Right ventricle myocardium inferior (tissue), 1 donor: ENCODE measurements at regions not wholly inside any gene's neighbourhood (a gene's known extent, or its start where the extent isn't known, plus 50 kb on each side); places are given as distances from the start of the nearest gene placed in this dataset.

Experiments used
- ATAC-seq: fragments of 200-7000 bp; cut with Tn5 transposase; one replicate; pipeline ENCODE4 v1.9.1; 2020; ENCODE audit warnings: mild to moderate bottlenecking, moderate library complexity
- DNase-seq: peaks from one replicate; pipeline ENCODE4 v3.0.0; 2021; ENCODE audit errors: missing footprints
- intact Hi-C: fragments of 100-400 bp; cut with DNase I; formaldehyde crosslinking; loops from one replicate; pipeline ENCODE4 v1.11.0; 2022
- donor health status: DM: no; HTN: yes; CAD: no; lungs with severe emphysema.

DNA sequence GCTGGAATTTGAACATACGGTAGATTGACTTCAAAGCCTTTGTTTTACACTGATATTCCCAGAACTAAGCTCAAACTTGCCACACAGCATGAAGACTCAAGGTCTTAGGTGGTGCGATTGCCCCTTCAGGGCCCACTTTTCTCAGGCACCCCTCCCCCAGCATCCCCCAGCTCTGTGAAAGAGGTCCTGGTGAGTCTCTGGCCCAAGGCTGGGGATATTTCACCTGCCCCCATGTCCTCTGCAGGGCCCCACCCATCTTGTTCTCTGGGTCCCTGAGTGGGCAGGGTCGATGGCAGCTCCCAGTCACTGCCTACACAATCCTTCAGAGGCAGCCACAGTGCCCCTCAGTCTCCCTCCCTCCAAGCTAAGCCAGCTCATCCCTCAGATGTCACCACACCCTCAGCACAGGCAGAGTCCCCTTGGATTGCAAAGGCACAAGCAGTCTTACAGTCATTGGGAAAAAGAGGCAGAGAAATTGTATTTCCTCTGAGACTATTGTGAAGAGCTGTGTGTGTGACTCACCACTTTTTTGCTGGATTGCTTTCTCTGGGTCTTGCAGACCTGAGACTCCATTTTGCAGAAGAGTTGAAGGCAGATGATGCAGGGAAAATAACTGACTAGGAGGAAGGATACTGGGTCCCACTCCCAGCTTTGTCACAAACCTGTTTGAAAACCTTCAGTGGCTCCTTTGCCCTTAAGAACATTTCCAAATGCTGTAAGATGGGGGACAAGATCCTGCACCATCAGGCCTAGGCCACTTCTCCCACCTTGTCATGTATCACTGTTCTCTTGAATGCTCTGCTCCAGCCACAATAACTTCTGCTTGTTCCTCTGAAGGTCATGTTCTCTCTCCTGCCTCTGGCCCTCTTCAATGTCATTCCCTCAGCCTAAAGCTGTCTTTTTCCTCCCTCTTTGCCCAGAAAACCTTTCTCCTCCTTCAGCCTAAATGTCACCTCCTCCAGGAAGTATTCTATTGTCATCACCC, 119.1 kb upstream of the GRIK3 start:
- DNase-seq (no peak), ATAC-seq (no peak)
- intact Hi-C loops, result no loop called here

DNA sequence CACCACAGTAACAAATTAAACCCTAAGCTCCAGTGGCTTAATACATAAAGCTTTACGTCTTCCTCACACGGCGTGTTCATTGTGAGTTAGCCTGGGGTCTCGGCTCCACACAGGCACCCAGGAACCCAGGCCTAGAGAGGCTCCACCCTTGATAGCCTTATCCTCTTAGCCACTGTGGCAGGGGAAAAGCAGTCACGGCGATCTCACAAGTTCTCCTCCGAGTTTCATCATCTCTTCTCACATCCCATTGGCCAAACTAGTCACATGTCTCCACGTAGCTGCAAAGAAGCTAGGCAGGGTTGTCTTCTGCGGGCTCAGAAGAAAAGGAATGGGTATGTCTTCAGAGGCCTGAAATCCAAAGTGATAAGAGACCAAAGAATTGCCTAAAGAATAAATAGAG, 122.3 kb upstream of the GRIK3 start:
- DNase-seq (no peak), ATAC-seq (no peak)
- intact Hi-C loops, result no loop called here

DNA sequence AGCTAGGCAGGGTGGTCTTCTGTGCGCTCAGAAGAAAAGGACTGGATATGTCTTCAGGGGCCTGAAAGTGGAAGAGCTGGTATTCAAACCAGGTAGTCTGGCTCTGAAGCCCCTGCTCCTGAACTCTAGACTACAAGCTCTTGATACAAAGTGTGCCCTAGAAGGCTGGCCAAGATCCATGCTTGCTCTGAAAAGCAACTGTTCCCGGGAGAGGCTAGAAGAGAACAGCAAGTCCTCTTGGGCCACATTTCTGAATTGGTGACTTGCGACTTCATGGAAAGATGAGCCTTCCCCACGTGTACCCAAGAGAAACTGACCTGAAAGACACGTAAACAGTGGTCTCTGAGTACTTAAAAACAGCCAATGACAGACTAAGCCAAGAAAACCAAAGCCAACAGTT, 123.3 kb upstream of the GRIK3 start:
- ATAC-seq (no peak), DNase-seq (no peak)
- intact Hi-C loops, result no loop called here

DNA sequence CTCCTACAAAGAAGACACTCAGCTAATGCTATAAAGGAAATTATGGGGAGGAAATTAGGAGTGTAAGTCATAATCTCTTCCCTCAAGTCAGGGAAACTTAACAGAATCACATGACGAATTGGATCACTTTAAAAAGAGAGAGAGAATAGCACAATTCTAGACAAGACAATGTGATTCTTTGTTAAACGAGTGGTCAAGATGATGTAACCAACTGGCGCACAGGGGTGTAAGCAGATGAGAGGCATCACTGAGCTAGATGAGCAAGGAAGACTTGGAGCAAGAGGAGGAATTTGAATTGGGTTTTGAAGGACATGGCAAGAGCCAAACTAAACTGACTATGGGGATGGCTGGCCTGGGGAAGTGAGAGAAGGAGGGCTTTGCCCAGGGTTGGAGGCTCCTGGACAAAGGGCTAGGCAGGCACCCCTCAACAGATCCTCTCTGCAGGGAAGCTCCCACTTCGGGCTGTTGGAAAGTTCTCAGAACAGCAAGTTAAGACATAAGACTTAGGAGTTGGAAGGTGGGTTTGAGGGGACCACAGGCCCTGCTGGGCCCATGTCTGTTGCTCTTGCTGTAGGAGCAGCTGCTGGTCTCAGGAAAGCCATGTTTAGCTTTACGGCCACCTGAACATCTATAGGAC, 123.9 kb upstream of the GRIK3 start:
- DNase-seq, result no peak
- no peak for ATAC-seq
- intact Hi-C loops, result no loop called here

DNA sequence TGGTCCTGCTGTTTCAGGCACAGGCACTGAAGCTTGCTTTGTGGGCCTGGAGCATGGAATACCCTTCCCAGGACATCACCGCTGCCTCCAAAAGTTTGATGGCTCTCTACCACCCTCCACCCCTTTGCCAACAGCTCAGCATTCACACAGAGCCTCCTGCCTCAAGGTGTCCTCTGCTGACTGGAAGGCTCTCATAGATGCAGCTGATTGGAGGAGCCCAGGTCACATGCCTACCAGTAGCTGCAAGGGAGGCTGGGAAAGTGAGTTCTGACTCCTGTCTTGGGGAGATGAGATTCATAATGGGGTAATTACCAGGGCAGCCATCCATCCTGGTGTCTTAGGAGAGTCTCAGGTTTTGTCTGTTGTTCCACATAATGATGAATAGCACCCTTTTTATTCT, 124.8 kb upstream of the GRIK3 start:
- no peak for DNase-seq
- intact Hi-C loops, result no loop called here

DNA sequence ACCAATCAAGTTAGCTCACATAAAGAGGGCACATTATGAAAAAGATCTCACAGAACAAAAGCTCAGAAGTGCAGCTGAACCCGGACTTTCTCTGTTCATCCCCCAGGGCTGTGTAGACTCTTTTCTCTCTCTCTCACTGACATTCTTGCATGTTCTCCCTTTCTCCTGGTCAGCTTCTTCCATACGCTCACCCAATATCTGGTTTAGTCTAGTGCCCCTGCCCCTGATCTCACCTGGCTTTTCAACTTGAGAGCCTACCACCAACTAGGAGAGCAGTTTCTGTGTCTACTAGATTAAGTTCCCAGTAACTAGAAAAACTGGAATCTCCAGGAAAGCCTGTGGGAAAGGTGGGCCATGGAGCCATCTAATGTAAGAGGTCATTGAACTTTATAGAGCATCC, 126.9 kb upstream of the GRIK3 start:
- intact Hi-C loops, result no loop called here
- ATAC-seq, result no peak
- no peak for DNase-seq

More for the DNA sequence above, 124.8 kb upstream of the GRIK3 start:
- no peak for ATAC-seq

DNA sequence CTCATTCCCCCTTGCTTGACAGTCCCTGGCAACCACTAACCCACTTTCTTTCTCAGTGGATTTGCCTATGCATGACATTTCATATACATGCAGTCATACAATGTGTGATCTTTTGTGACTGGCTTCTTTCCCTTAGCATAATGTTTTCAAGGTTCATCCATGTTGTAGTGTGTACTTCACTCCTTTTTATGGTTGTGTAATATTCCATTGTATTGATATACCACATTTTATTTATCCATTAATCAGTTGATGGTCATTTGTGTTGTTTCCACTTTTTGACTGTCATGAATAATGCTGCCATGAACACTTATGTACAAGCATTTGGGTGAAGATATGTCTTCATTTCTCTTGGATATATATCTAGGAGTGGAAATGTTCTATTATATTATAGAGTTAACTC, 127.7 kb upstream of the GRIK3 start:
- intact Hi-C loops, result no loop called here
- no peak for ATAC-seq

DNA sequence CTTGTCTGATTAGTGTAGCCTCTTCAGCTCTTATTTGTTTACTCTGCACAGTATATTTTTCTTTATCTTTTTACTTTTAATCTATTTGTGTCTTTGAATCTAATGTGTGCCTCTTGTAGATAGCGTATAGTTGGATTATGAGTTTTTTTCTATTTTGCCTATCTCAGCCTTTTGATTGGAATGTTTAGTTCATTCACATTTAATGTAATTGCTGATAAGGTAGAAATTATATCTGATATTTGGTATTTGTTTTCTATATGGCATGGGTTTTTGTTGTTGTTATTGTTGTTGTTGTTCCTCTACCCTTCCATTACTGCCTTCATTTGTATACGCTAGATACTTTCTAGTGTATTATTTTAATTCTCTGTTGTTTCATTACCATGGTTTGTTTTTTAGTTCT, 131.7 kb upstream of the GRIK3 start:
- ATAC-seq (no peak), DNase-seq (no peak)
- intact Hi-C loops, result no loop called here

More for the DNA sequence above, 127.7 kb upstream of the GRIK3 start:
- DNase-seq, result no peak

DNA sequence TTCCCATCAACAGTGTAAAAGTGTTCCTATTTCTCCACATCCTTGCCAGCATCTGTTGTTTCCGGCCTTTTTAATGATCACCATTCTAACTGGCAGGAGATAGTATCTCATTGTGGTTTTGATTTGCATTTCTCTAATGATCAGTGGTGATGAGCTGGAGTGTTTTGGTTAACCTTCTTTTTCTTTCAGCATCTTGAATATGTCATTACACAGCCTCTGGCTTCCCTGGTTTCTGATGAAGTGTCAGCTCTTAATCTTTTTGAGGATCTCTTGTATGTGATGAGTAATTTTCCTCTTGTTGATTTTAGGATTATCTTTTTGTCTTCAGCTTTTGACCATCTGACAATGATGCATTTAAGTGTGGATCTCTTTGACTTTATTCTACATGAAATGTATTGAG, 133.2 kb upstream of the GRIK3 start:
- intact Hi-C loops, result no loop called here
- ATAC-seq (no peak), DNase-seq (no peak)

DNA sequence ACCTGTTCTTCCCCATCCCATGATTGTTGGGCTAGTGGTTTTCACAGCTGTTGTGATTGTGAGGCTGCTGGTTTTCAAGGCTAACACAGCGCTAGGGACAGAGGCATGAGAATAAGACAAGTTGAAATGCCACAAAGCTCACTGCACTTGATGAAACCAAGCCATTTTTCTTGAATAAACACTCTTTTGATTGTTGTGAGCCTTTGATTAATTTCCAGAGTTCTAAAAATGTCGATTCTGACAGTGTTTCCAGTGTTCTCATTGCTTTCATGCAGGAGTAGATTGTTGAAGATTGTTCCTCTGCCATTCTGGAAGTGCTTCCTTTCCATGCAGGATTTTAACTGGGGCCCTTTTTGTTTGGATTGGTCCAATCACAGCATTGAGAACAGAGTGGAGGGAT, 134.9 kb upstream of the GRIK3 start:
- intact Hi-C loops, result no loop called here
- DNase-seq (no peak), ATAC-seq (no peak)

DNA sequence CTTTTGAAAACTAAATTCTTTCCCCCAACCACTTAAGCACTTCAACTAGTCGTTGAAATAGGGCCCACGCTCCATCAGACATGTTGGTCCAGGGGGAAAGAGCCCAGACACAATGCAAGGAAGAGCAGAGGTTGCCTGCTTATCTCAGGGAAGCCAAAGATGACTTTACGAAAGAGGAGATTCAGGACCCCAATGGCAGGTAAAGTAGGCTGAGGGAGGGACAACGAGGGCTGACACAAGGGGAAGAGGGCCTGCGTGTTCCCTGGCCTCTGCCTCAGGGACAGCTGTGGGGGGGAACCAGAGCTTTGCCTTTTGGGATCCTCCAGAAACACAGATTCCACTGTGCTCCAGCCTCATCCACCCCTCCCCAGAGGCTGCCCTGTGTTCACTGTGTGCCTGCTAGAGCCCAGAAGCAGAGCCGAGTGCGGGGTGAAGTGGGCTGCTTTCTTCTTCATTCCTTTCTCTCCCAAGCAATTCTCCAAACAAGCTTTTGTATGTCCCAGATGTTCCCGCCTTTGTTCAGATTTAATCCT, 135.5 kb upstream of the GRIK3 start:
- DNase-seq, result no peak
- intact Hi-C loops, result no loop called here
- ATAC-seq, result no peak

DNA sequence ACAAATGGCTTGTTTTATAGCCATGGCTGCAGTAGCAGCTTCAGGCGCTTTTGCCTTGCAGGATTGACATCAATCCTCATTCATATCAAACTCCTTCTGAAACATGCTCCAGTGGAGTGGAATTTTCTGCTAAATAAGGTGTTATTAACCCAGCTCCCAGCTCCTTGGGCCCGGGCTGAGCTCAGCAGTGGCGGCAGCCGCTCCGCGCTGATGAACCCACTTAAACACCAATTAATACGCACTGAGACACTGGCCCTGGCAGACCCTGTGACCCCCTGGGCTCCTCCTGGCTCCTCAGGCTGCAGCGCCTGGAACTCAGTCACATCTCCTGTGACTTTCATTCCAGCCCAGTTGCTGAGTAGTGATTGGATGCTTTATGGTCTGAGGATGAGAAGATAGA, 137.4 kb upstream of the GRIK3 start:
- DNase-seq, result no peak
- no peak for ATAC-seq
- intact Hi-C loops, result no loop called here

DNA sequence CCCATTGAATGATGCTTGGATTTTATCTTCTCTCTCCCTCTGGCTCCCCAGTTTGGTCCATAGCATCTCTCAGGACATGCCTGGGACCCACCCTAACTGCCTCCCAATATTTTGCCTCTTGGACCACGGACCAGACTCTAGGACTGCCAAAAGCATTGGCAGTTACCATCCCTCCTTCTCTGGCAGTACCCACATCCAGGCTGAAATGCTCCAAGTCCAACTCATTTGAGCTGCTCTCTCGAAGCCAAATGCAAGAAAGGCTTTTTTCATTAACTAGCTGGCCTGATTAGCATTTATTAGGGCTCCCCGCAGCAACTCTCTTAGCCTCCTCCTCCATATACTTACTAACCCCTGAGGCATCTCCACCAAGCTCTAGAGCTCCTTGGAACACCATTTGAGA, 140.0 kb upstream of the GRIK3 start:
- ATAC-seq (no peak), DNase-seq (no peak)
- intact Hi-C loops, result no loop called here

DNA sequence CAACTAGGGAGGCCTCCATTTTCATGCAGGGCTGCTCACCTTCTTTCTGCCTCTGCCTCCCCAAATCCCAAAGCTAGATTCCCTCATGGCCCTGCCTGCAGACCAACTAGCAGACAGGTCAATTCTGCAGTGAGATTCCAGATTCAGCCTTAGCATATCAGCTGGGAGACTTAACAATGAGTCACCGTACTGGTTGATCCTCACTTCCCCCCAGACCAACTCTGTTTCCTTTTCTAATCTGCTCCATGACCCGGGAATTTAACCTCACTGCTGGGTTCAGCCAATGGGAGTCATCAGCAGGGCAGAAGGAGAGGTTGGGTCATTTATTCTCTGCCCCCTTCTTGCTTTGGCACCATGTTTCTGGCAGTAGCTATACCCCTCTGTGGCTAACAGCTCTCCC, 140.6 kb upstream of the GRIK3 start:
- ATAC-seq (no peak), DNase-seq (no peak)
- intact Hi-C loops, result no loop called here

DNA sequence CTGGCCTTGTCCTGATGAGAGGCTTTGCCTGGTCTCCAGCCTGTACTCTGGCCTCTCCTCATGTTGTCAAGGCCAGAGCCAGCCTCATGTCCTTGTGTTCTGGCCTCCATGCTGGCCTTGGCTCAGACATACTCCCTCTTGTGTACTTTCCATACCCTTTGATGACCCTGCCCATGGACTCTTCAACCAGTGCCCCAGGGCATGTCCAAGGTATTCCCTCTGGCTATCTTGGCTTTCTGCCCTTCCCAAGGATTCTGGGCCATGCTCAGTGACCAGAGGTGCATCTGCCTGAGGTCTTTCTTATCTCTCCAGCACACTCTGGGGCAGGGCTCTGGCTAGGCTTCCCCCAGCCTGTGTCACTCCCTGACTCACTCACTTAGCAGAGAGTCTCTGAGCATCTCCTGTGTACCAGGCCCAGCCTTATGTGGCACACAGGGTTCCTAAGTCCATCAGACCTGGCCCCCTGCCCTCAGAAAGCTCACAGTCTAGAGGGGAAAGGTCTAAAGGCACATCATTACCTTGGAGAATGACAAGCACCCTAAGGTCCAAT, 141.4 kb upstream of the GRIK3 start:
- DNase-seq (no peak), ATAC-seq (no peak)
- intact Hi-C loops, result no loop called here

DNA sequence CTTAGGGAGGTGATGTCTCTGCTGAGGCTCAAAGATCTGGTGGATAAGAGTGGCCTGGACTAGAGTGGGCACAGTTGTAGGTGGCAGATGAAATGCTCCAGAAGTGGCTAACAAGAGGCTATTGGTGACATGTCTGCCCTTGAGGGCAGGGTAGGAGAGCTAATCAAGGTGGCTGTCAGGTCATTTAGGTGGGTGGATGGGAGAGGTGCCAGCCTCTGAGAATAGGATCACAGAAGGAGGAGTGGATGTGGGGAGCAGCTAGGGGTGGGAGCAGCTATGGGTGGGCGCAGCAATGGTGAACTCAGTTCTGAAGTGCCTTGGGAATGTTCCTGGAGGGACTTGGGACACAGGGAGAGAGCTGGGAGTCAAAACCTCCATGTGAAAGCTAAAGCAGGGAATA, 142.0 kb upstream of the GRIK3 start:
- DNase-seq (no peak), ATAC-seq (no peak)
- intact Hi-C loops, result no loop called here

DNA sequence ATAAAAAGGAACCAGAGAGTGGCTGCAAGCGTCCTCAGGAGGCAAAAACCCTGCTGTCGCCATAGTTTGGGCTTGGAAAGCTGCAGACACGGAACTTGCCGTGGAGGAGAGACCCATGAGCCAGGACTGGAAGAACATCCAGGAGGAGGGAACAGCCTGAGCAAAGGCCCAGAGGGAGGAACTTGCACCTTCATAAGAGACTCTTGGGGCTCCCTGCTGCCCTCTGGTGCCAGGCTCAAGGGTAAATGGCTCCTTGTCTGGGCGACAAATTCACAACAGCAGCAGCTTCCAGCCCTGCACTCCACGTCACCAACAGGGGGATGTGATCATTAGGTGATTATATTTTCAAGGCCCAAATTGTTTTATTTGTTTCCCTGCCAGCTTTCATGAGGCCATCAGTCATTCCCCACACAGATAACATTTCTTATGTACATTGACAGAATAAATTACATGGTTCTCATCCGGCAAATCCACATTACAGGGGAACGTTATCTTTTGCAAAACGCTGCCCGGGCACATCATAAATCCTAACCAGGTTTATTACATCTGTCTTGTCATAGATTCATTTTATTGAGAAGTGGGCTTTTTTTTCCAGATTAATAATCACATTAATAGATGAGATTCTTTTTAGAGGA, 143.0 kb upstream of the GRIK3 start:
- DNase-seq (no peak), ATAC-seq (no peak)
- intact Hi-C loops, result no loop called here

DNA sequence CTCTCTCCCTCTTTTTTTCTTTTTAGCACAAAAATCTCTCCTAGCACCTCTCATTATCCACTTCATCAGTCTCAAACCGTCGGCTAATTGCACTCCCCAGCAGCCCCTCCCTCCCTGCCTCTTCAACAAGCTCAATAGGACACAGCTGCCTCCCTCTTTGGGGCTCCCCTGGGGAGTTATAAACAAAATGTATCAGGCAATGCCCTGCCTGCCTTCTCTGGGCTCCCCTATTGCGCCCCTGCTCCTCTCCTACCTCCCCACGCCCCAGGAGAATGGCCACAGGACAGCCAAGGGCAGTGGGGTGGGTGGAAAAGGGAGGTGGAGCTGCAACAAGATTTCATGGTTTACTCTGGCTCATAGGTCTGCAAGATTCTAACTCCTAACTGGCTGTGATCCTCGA, 147.1 kb upstream of the GRIK3 start:
- intact Hi-C loops, result no loop called here
- ATAC-seq (no peak), DNase-seq (no peak)

DNA sequence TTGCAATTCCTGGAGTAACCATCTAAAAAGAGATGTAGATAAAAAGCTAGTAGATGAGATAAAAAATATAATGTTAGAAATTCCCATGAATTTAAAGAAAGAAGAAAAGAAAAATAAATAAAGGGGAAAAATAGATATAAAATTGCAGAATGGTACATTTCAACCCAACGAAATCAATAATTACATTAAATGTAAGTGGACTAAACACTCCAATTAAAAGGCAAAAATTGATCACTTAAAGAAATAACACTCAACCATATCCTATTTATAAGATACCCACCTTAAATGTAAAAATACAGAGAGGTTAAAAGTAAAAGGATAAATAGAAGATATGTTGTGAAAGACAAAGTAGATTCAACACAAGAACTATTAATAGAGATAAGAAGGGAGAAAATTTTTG, 150.5 kb upstream of the GRIK3 start:
- no peak for ATAC-seq
- intact Hi-C loops, result no loop called here
- DNase-seq, result no peak
